HG02852 (cell line): ENCODE measurements at regions not wholly inside any gene's neighbourhood (a gene's known extent, or its start where the extent isn't known, plus 50 kb on each side); places are given as distances from the start of the nearest gene placed in this dataset.
A peak's percentile ranks its signal among the peaks of the same experiment; 100 is the strongest.
"Not testable (repeated sequence)": the region's sequence is repeated elsewhere in the genome, so short reads cannot be mapped to it uniquely, and the experiment has no call there.

Source experiments
- ATAC-seq: cut with Tn5 transposase; IDR thresholded peaks from one replicate; pipeline ENCODE4 v1.9.1; 2021; ENCODE audit warnings: mild to moderate bottlenecking, moderate library complexity; ENCODE audit not compliant: unreplicated experiment

DNA sequence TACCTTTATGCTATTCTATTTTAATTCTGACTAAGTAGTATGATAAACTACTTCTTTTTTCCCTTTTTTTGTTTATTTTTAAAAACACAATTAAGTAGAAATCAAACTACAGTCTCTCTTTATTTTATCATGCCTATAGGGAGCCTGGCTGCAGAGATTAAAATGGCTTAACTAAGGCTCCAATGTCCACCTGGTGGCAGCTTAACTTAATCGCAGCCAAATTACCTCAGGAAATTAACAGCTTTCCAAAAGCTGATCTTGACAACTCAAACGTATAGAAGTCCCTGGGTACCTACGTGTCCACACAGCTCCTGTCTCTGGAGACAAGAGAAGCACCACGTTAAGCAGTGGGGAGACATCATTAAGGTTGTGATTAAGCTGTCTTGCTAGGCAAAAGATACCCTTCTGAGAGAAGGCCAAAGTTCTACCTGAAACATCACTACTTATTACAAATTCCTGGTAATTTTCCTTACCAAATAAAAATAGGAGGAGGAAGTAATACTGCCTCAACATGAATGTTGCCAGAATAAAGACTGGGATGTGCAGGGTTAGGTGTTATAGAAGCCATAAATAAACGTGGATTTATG is 63.2 kb upstream of the SNX19 start:
- no peak for ATAC-seq

DNA sequence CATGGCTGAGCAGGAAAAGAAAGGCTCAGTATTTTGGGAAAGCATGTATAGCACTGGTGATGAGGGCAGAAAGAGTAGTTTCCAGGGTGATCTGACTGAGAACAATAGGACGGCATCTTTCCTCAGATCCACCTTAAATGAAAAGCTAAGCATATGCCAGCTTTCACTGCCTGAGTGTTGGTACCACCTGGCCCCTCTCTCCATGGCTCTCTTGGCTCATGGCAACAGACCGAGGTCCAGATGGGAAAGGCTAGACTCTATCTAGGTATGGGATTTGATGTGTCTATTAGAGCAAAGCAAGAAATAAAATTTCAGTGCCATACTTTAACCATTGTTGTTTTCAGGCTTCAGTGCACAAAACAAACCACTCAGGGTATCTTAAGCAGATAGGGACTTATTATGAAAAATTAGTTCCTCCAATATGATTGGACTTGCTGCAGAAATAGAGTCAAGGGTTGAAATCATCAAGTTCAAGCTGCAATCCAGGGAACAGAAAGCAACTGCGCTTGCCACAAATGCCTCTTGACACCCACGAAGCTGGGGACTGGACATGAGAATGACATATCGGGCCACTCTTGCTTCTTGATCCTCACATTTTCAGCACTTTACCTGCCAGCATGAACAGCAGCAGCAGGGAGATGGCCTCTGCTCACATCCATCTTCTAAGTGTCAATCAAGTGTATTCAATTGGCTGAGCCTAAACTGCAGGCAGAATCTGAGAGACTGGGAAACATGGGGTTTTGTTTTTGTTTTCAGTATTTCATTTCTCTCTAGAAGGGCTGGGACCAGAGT is 64.0 kb upstream of the SNX19 start:
- ATAC-seq: no peak

DNA sequence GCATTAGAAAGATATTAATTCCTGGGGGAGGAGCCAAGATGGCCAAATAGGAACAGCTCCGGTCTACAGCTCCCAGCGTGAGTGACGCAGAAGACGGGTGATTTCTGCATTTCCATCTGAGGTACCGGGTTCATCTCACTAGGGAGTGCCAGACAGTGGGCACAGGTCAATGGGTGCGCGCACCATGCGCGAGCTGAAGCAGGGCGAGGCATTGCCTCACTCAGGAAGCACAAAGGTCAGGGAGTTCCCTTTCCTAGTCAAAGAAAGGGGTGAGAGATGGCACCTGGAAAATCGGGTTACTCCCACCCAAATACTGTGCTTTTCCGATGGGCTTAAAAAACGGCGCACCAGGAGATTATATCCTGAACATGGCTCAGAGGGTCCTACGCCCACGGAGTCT is 68.0 kb upstream of the SNX19 start:
- ATAC-seq: not testable (repeated sequence)

DNA sequence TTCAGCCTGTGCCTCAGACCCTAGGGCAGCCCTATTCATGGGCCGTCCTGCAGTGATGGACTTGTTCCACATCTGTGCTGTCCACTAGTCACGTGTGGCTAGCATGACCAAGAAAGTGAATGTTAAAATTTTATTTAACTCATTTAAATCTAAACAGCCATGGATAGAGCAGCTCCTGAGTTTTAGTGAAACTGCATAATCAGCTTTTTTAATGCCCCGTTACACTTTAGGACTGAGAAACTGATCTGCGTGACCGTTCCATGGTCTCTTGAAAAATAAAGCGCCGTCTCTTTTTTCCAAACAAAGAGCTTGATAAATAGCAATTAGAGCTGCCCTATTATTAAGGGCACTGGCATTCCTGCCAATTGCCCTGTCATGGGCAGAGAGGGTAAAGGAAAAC is 76.5 kb upstream of the SNX19 start:
- no peak for ATAC-seq

DNA sequence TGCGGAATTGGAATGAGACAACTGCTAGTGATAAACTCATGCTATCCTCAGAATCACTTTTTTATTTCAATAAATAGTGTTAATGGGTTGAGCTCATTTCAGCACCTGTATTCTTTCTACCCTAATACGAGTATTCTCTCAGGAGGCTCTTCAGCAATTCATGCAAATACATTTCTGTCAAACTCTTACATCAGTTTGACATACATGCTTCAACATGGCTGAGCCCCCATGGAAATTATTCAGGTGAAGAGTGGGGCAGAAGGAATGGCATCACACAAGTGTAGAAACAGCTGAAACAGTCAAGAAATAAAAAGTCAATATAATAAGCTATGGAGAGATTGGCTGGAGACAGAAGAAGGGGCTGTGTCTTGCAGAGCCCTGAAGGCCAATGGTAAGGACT is 77.8 kb upstream of the SNX19 start:
- ATAC-seq: no peak

DNA sequence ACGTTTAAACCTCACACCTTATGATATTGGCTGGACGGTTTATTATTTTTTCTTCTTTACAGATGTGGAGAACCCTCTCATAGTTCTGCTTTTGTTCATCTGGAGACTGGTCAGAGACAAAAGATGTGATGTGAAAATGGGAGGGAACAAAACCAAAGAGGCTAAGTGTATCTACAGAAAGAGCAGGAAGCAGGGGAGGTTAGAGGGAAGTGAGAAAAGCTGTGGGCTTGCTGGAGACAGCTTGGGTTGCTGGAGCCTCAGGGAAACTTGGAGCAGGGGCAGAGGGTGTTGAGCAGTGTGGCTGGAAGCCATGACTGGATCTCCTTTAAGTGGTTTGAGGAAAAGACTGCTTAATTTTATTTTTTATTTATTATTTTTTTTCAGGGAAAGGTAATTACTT is 79.0 kb upstream of the SNX19 start:
- ATAC-seq: no peak

DNA sequence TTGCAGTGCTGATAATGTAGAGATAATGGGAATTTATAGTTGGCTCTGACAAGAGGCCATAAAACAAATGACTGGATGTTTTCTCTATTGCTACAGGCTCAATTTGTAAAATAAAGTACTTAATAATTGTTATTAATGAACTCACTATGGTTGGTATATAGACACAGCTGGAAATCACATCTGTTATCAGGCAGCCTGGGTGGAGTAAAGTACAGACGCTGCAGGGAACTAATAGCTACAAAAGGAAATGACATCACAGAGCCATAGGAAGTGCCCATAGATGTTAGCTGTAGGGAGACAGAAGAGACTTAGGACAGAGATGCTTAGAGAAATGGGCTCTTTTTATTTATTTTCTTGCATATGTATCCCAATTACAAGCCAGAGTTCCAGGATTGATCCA is 81.0 kb upstream of the SNX19 start:
- no peak for ATAC-seq

DNA sequence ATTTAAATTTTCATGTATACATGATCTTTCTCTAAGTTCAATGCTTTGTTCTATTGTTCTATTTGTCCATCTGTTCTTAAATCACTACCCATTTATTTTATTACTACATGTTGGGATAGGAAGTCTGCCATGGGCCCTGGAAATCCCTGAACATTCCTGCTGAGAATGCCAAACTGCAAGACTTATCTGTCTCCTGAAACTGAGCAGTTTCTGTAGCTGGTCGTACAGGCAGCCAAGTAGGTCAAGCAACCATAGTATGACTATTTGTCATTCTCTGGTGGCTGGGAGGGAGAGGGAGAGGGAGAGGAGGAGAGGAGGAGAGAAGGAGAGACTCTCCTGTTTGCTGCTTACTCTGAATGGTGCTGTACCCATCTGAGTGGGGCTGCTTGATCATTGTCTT is 82.8 kb upstream of the SNX19 start:
- ATAC-seq: no peak

DNA sequence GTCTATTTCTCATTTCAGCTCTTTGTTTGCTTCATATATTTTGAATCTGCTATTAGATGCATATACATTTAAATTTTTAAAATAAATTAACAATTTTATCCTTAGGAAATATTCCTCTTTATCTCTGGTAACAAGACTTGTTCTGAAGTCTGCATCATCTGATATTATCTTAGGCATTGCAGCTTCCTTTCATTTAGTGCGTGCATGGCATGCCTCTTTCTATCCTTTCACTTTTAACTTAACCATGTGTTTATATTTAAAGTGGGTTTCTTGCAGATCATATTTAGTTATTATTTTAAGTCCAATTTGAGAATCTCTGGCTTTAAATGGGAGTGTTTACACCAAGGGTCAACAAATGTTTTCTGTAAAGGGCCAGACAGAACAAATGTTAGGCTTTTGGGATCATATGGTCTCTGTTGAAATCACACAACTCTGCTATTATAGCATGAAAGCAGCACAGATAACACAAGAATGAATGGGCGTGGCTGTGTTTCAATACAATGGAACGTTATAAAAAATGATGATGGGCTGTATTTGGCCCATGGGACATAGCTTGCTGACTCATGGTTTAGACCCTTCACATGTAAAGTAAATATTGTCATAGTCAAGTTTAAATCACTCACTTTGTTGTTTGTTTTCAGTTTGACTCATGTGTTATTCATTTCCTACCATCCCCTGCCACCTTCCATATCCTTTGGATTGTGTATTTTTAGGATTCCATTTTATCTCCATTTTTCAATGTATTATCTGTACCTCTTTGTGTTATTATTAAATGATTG is 83.9 kb upstream of the SNX19 start:
- ATAC-seq: no peak

DNA sequence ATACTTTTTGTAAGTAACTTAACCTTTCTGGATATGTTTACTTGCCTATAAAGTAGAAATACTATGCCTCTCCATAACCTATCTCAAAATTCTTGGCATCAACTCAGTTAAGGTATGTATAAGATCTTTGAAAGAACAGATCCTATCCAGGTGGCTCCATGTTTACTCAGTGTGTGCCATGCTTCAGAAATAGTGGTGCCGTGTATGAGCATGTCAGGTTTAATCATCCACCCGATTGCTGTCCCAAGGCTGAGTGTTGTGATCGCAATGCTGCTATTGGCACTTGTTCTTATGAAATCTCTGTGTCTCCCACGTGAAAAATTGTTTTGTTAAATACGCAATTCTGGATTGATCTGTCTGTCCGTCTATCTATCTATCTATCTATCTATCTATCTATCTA is 85.9 kb upstream of the SNX19 start:
- no peak for ATAC-seq

DNA sequence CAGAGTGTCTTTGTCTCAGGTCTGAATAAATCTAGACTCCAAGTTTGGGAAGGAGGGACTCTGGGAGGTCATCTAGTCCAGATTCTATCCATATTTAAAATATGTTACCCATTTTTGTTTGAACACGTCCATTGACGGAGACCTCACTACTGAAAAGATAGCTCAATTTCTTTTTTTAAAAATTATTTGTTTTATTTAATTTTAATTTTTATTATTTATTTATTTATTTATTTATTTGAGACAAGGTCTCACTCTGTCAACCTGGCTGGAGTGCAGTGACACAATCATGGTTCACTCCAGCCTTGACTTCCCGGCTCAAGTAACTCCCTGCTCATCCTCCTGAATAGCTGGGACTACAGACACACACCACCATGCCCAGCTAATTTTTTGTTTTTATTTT is 89.5 kb upstream of the SNX19 start:
- ATAC-seq: no peak

DNA sequence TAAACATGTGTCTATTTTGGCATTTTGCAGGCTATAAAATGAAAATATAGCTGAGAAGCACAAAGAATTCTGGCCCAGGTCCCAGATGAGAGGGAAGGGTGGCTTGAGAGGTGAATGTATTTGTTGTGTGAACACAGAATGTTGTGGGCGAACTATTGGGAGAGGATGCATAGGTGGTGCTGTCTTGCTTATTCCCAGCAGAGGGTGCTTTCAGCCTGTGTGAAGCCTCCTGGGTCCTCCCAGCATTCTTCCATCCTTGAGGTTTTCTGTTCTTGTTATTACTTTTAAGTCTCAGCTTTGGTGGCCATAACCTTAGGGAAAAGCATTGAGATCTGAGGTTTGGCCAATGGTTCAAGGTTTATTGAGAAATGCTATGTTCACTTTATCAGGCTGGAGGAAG is 108.7 kb upstream of the SNX19 start:
- ATAC-seq: no peak

DNA sequence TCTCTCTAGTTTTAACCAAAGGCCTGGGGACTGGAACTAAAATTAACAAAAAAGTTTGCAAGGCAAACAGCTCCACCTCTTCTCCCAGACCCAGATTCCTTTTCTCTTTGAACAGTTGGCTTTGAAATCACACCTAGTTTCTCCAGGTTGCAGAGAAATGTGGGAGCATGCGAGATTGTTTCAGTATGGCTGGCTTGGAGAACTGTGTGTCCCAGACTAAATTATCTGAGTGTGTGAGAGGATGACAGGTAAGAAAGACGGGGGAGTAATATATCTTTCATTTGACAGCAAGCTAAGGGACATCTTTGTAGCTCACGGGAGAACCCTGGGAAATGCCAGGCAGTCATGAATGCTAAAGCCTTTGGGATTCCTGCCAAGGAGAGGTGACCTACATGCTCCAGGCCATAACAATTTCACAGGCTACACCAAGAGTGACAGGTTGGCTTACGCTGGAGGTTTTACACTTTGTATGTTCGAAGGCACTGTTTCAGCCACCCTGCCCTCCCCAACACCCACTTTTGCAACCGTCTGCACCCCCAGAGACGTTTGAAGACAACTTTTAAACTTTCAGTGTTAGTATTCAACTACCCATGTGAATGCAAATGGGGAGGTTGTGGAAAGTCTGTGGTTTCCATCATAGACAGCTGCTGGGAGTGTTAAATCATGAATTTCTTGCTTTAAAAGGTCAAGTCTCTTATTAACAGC is 109.3 kb upstream of the SNX19 start:
- peak; percentile 82 for ATAC-seq

DNA sequence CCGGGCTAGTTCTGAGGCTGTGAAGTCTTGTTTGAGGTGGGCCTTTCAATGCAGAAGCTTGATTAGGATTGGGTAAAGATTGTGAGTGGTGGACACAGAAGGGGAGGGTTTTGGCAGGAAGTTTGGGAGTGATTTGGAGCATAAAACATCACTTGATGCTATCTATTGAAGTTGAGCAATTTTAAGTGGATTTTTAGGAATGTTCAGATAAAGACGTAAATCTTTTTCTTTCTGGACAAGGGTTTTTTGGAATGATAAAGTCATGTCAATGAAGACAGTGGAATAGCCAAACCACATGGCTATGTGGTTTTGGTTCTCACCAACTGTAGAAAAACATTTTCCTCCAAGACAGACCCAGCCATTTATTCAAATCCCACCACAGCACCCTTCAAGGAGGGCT is 111.2 kb upstream of the SNX19 start:
- ATAC-seq: no peak

DNA sequence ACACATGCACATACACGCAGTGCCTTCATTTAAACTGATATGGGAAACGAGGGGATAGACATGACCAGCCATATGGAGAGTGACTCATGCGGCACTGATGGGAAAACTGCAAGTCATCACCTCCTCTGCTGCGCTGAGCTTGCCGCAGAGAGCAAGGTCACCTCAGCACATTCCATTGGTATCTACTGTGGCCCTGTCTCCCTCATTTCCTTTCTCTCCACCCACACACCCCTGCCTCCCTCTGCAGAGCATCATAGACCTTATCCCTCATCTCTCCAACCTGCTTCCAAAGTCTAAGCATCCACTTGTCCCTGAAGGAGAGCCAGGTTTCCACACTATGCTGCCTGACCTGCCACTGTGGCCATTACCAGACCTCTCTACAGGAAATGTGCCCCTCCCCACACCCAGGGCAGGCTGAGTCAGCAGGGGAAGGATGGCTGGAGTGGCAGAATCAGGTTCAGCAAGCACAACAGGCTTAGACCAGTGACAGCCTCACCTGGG is 116.9 kb upstream of the SNX19 start:
- ATAC-seq: no peak

DNA sequence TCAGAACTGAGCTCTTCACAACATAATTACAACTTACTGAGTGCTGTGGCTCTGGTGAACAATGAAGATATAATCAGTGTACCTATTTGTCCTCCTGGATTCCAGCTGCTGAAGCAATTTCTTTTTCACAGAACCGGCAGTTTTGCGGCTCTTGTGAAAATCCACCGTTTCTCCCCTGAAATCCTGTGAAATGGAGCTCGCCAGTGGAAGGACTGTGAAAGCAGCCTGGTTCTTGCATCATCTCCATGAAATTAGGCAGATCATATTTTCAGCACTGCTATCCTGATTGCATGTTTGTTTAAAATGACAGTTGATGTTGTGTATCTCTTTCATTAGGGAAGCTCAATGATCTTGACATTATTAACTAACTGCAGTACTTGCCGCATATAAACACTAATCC is 120.2 kb upstream of the SNX19 start:
- ATAC-seq: no peak

DNA sequence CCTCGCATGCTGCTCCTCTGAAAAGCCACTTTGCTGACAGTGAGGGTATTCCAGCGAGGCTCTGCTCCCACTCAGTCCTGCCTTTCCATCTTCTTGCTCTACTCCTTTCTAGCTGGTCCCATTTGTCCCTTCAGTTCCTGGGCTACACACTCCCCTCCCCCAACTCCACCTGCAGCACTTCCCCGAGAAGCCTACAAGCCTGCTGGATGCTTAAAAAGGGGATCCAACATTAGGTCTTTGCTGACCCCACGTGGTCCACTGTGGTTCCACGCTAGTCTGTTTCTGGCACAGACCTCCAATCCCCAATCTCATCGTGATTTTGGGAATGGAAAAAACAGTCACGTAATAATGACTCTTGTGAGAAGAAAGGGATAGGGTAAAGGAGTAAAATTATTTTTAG is 121.6 kb upstream of the SNX19 start:
- no peak for ATAC-seq

DNA sequence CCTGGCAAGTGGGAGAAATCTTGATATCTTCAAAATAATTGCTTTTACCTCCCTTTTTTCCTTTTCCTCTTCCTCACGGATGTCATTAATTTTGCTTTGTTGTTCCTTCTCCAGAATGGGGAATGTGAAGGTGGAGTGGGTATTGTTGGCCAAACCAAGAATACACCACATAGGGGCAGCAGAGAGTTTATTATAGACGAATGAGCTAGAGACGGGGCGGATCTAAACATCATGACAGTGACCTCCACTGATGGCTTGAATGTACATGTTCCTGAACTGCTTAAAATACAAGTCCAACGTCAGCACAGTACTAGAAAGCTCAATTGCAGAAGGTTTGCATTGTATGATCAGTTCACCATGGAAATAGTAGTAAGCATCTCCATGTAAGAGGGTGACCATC is 122.3 kb upstream of the SNX19 start:
- no peak for ATAC-seq

DNA sequence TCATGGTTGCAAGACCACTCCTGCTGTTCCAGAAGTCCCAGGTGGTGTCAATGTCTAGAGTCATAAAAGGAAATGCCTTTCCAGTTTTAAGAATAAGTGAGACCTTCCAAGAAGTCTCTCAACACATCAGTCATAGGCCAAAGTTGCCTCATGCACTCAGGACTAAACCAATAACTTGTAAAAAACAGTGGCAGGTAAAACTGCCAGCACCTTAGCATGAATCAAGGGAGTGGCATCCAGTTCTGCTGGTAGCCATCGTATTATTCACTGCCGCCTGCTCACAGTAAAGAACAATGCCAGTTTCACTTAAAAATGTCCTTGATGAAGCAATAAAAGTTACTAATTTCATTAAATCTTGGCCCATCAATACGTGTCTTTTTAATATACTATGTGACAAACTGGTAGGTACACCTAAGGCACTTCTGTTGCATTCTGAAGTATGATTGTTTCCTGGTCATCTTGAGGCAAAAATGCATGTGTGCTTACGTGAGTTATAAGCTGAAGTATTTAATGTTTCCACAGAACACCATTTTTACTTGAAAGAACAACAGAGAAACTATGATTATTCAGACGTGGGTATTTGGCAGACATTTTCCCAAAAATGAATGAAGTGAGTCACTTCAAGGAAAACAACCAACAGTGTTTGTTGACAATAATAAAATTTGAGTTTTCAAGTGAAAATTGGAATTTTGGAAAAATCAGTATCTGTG is 125.2 kb upstream of the SNX19 start:
- no peak for ATAC-seq

DNA sequence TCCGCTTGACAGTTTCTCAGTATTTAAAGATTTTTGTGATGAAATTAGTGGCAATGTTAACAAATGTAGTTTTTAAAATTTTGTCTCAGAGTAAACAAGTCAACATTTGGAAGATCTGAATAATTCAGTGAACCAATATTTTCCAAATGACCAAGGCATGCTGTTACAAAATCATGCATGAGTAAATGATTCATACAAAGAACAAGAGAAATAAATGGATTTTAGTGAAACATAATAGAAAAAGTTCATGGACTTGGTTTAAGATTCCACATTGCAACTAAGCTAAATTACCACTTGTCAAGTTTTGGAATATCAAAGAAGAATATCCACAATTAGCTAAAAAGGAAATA is 125.7 kb upstream of the SNX19 start:
- ATAC-seq: no peak

DNA sequence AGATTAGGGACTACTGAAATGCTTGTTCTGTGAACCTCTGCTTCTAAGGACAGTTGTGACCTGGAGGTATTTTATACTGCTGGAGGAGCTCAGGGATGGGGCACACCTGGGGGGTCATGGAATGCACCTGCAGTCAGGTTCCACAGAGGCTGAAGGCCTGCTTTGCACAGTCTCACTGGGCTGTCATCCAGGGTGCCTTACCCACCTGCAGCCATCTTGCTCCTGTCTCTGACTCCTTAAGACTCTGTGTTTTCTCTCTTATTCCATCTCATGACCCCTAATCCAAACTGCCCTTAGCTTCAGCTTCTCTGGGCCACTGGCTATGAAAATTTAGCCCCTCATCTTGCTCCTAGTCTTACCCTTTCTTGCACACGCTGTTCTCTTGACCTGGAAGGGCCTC is 127.0 kb upstream of the SNX19 start:
- ATAC-seq: no peak
